Neural cell (in vitro differentiated cells): ENCODE measurements at regions not wholly inside any gene's neighbourhood (a gene's known extent, or its start where the extent isn't known, plus 50 kb on each side); places are given as distances from the start of the nearest gene placed in this dataset.

ENCODE experiments used
- H2AFZ ChIP-seq: fragments of 200-600, 300-800 bp; sonication (generic), shearing (Covaris generic); 2 replicates; pipeline ENCODE4 v1.6.0; 2014; ENCODE audit warnings: low read depth, mild to moderate bottlenecking, antibody characterized with exemption, low read length, moderate library complexity
- H3F3A ChIP-seq: fragments of 200-600 bp; shearing (Covaris generic); 2 replicates; pipeline ENCODE4 v1.6.1; 2016; ENCODE audit warnings: mild to moderate bottlenecking, moderate library complexity, mixed read lengths, antibody characterized with exemption, low read length; ENCODE audit not compliant: insufficient read depth, poor library complexity, severe bottlenecking
- H3K27ac ChIP-seq: fragments of 200-600, 300-800 bp; sonication (generic), shearing (Covaris generic); 2 replicates; pipeline ENCODE4 v1.5.1; 2014; ENCODE audit warnings: mild to moderate bottlenecking, low read length, moderate library complexity
- H3K27me3 ChIP-seq: fragments of 300-800, 200-600 bp; sonication (generic), shearing (Covaris generic); 2 replicates; pipeline ENCODE4 v1.6.0; 2014; ENCODE audit warnings: mild to moderate bottlenecking, low read depth, low read length, moderate library complexity; ENCODE audit not compliant: insufficient read depth
- H3K36me3 ChIP-seq: fragments of 300-800, 200-600 bp; sonication (generic), shearing (Covaris generic); 2 replicates; pipeline ENCODE4 v1.5.1; 2014; ENCODE audit warnings: mild to moderate bottlenecking, antibody characterized with exemption, low read length, moderate library complexity; ENCODE audit not compliant: insufficient read depth
- H3K4me2 ChIP-seq: fragments of 300-800, 200-600 bp; sonication (generic), shearing (Covaris generic); 2 replicates; pipeline ENCODE4 v1.6.0; 2014; ENCODE audit warnings: mild to moderate bottlenecking, low read length
- H3K4me3 ChIP-seq: fragments of 300-800, 200-600 bp; sonication (generic), shearing (Covaris generic); 2 replicates; pipeline ENCODE4 v1.5.1; 2014; ENCODE audit warnings: mild to moderate bottlenecking, low read length, moderate library complexity
- H3K79me2 ChIP-seq: fragments of 200-600 bp; shearing (Covaris generic); replicated peaks from 2 replicates; pipeline ENCODE4 v1.6.0; 2014; ENCODE audit warnings: mild to moderate bottlenecking, low read length, moderate library complexity; ENCODE audit not compliant: insufficient read depth
- H3K9ac ChIP-seq: fragments of 300-800, 200-600 bp; sonication (generic), shearing (Covaris generic); 2 replicates; pipeline ENCODE4 v1.6.1; 2016; ENCODE audit warnings: mild to moderate bottlenecking, low read length, mixed read lengths
- H3K9me2 ChIP-seq: fragments of 200-600 bp; shearing (Covaris generic); 2 replicates; pipeline ENCODE4 v1.6.1; 2016; ENCODE audit warnings: mild to moderate bottlenecking, low read length, mixed read lengths; ENCODE audit not compliant: insufficient read depth
- H3K9me3 ChIP-seq: fragments of 200-600, 300-800 bp; sonication (generic), shearing (Covaris generic); 2 replicates; pipeline ENCODE4 v1.6.1; 2016; ENCODE audit warnings: mild to moderate bottlenecking, mixed run types, low read length, moderate library complexity, mixed read lengths
- H4K20me1 ChIP-seq: fragments of 200-600 bp; shearing (Covaris generic); 2 replicates; pipeline ENCODE4 v1.6.1; 2016; ENCODE audit warnings: mild to moderate bottlenecking, mixed run types; ENCODE audit not compliant: insufficient read depth
- CTCF ChIP-seq: fragments of 450-650 bp; IDR thresholded peaks from 2 replicates; pipeline ENCODE4 v1.5.1; 2014; ENCODE audit warnings: antibody characterized with exemption, mild to moderate bottlenecking, moderate library complexity; ENCODE audit not compliant: poor library complexity, severe bottlenecking
- EP300 ChIP-seq: fragments of 450-650 bp; conservative IDR thresholded peaks from 2 replicates; pipeline ENCODE4 v1.6.1; 2014; ENCODE audit warnings: antibody characterized with exemption, mild to moderate bottlenecking, moderate library complexity; ENCODE audit not compliant: poor library complexity, severe bottlenecking
- EZH2 ChIP-seq: fragments of 200-600, 300-800 bp; shearing (Covaris generic), sonication (generic); IDR thresholded peaks from 2 replicates; pipeline ENCODE4 v1.6.1; 2014; ENCODE audit warnings: antibody characterized with exemption, low read length, borderline replicate concordance, mild to moderate bottlenecking; ENCODE audit not compliant: insufficient read depth, poor library complexity, severe bottlenecking
- MXI1 ChIP-seq: fragments of 450-650 bp; conservative IDR thresholded peaks from 2 replicates; pipeline ENCODE4 v1.6.1; 2014; ENCODE audit warnings: antibody characterized with exemption, mild to moderate bottlenecking; ENCODE audit not compliant: poor library complexity, severe bottlenecking
- POLR2AphosphoS5 ChIP-seq: IDR thresholded peaks from 2 replicates; pipeline ENCODE4 v1.6.1; 2012
- RAD21 ChIP-seq: fragments of 450-650 bp; conservative IDR thresholded peaks from 2 replicates; pipeline ENCODE4 v1.6.1; 2014; ENCODE audit warnings: antibody characterized with exemption, mild to moderate bottlenecking, moderate library complexity
- REST ChIP-seq: IDR thresholded peaks from 2 replicates; pipeline ENCODE4 v1.6.1; 2012; ENCODE audit warnings: borderline replicate concordance
- SMC3 ChIP-seq: fragments of 450-650 bp; conservative IDR thresholded peaks from 2 replicates; pipeline ENCODE4 v1.6.1; 2014; ENCODE audit warnings: antibody characterized with exemption, mild to moderate bottlenecking, moderate library complexity; ENCODE audit not compliant: poor library complexity
- TAF1 ChIP-seq: IDR thresholded peaks from 2 replicates; pipeline ENCODE4 v1.6.1; 2012; ENCODE audit warnings: low read depth

GRCh38 chr1:56357927-56358690 is 221.3 kb downstream of the PLPP3 start:
- Histone ChIP-seq H3K79me2 (no peaks in the 10 kb centered on the region), H2AFZ (no peak overlapping the region), H3K4me2 (no peak overlapping the region), H3K9ac (no peak overlapping the region), H3K4me3 (no peak overlapping the region), H3K36me3 (no peaks in the 10 kb centered on the region), H3K27me3 (no peaks in the 10 kb centered on the region), H4K20me1 (no peaks in the 10 kb centered on the region), H3K9me2 (no peaks in the 10 kb centered on the region), H3K9me3 (no peaks in the 10 kb centered on the region), H3K27ac (no peak overlapping the region), H3F3A (no peaks in the 10 kb centered on the region)
- no peak for TF ChIP-seq MXI1
- no peak for TF ChIP-seq CTCF
- TF ChIP-seq EZH2 = no peak
- TF ChIP-seq RAD21 = no peak
- no peak for TF ChIP-seq REST
- TF ChIP-seq TAF1 = no peak
- no peak for TF ChIP-seq POLR2AphosphoS5
- no peak for TF ChIP-seq SMC3
- TF ChIP-seq EP300 = no peak

- Histone ChIP-seq H3K27ac (no peak overlapping the region), H3K4me2 (no peak overlapping the region), H3K4me3 (no peak overlapping the region), H3K9ac (no peak overlapping the region), H3F3A (no peaks in the 10 kb centered on the region), H3K36me3 (no peaks in the 10 kb centered on the region), H3K9me3 (no peaks in the 10 kb centered on the region), H2AFZ (no peak overlapping the region), H3K27me3 (no peaks in the 10 kb centered on the region), H4K20me1 (no peaks in the 10 kb centered on the region), H3K9me2 (no peaks in the 10 kb centered on the region), H3K79me2 (no peaks in the 10 kb centered on the region)
- TF ChIP-seq SMC3 = no peak
- no peak for TF ChIP-seq EZH2
- no peak for TF ChIP-seq MXI1
- TF ChIP-seq TAF1 = no peak
- TF ChIP-seq POLR2AphosphoS5 = no peak
- no peak for TF ChIP-seq REST
- TF ChIP-seq EP300 = no peak
- TF ChIP-seq RAD21 = no peak
- TF ChIP-seq CTCF = no peak
Observed at GRCh38 chr1:56356376-56356990, 222.9 kb downstream of the PLPP3 start.
